ENCODE measurements at regions not wholly inside any gene's neighbourhood (a gene's known extent, or its start where the extent isn't known, plus 50 kb on each side); places are given as distances from the start of the nearest gene placed in this dataset.

DNA sequence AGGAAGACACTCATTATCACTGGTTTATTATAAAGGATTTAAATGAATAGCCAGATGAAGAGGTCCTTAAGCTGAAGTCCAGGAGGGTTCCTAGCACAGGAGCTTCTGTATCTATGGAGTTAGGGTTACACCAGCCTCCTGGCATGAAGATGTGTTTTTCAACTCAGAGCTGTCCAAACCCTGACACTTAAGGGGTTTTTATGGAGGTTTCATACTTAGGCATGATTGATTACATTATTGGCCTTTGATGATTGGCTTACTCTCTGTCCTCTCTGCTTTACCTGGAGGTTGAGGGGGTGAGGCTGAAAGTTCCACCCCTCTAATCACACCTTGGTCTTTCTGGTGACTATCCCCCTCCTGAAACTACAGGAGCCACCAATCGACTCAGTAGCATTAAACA lies 84.9 kb upstream of the ZNF169 start (continued):
- TF ChIP-seq, protein P1, sequence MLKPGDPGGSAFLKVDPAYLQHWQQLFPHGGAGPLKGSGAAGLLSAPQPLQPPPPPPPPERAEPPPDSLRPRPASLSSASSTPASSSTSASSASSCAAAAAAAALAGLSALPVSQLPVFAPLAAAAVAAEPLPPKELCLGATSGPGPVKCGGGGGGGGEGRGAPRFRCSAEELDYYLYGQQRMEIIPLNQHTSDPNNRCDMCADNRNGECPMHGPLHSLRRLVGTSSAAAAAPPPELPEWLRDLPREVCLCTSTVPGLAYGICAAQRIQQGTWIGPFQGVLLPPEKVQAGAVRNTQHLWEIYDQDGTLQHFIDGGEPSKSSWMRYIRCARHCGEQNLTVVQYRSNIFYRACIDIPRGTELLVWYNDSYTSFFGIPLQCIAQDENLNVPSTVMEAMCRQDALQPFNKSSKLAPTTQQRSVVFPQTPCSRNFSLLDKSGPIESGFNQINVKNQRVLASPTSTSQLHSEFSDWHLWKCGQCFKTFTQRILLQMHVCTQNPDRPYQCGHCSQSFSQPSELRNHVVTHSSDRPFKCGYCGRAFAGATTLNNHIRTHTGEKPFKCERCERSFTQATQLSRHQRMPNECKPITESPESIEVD (tag by site-specific recombination; IDR thresholded peaks at IDR 0.05) = no peak
- TF ChIP-seq ZNF433 (tag by site-specific recombination; IDR thresholded peaks at IDR 0.05; ENCODE audit: low read depth) = no peak
- TF ChIP-seq, protein P2, sequence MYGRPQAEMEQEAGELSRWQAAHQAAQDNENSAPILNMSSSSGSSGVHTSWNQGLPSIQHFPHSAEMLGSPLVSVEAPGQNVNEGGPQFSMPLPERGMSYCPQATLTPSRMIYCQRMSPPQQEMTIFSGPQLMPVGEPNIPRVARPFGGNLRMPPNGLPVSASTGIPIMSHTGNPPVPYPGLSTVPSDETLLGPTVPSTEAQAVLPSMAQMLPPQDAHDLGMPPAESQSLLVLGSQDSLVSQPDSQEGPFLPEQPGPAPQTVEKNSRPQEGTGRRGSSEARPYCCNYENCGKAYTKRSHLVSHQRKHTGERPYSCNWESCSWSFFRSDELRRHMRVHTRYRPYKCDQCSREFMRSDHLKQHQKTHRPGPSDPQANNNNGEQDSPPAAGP (tag by site-specific recombination; IDR thresholded peaks at IDR 0.05) = no peak
- no peak for TF ChIP-seq ZNF214 (tag by site-specific recombination; IDR thresholded peaks at IDR 0.05; ENCODE audit: borderline replicate concordance)

DNA sequence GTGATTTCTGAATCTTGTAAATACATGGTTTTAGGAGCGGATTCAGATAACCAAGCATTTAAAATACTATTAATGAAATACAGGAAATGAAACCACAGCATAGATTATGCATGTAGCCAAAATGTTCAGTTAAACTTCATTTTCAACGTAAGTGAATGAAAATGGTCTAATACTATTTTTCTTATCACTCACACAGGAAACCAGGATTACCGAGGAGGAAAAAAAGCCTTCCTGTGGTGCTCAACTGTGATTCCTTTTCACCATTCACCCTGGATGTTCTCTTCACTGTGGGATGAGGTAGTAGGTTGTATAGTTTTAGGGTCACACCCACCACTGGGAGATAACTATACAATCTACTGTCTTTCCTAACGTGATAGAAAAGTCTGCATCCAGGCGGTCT lies 83.4 kb upstream of the ZNF169 start:
- ChIA-PET POLR2A (no interaction called here), CTCF (no interaction called here)
- Histone ChIP-seq H3K4me3 (ENCODE audit: low read depth, low read length) (no peak overlapping the region), H3K4me1 (ENCODE audit: control insufficient read depth, insufficient read depth, low read length) (no peaks in the 10 kb centered on the region; the same call in 1 of the 2 replicates), H3K9me3 (ENCODE audit: control insufficient read depth, insufficient read depth, low read depth, low read length) (no peaks in the 10 kb centered on the region), H3K36me3 (ENCODE audit: control insufficient read depth in 2 of 2, insufficient read depth in 1 of 2, low read length in 2 of 2) (peaks cover 7 to 61% of the 10 kb centered on the region in 2 experiments; a peak in 2 of 3 replicates), H3K27ac (ENCODE audit: extremely low read depth, low read depth, low read length) (no peak overlapping the region)
- TF ChIP-seq GLI4 (tag by site-specific recombination; IDR thresholded peaks at IDR 0.05) = no peak
- TF ChIP-seq ZNF202 (tag by site-specific recombination; IDR thresholded peaks at IDR 0.05; ENCODE audit: borderline replicate concordance) = no peak
- TF ChIP-seq HOXC10 (CRISPR knock-in tag; IDR thresholded peaks at IDR 0.05) = no peak
- no peak for TF ChIP-seq ZEB2 (tag by site-specific recombination; IDR thresholded peaks at IDR 0.05)
- TF ChIP-seq SETDB1 (IDR thresholded peaks at IDR 0.05; ENCODE audit: insufficient read length, low read length) = no peak
- no peak for TF ChIP-seq HOXD13 (CRISPR knock-in tag; IDR thresholded peaks at IDR 0.05; ENCODE audit: borderline replicate concordance)
- no peak for TF ChIP-seq ZNF510 (tag by site-specific recombination; IDR thresholded peaks at IDR 0.05; ENCODE audit: insufficient replicate concordance)

DNA sequence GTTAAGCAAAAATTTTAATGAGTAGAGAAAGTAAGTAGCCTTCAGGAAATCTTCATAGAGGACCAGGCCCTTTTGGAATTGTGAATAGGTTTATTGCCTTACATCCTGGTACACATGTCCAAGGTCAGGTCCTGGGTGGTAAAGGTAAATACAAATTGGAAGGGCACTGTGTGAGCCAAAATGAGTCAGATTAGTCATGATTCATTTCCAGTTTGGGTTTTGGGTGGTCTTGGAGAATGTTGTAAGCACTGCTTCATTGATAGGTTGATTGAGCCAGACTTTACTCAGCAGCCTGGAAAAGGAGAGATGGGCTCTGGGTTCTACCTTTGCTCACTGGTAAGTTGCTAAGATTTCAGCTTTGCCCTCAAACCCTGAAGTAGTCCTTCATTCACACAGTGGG lies 82.5 kb upstream of the ZNF169 start:
- POLR2A ChIA-PET = no interaction called here
- Histone ChIP-seq H3K27ac (ENCODE audit: extremely low read depth, low read depth, low read length) (no peak overlapping the region), H3K4me1 (ENCODE audit: control insufficient read depth, insufficient read depth, low read length) (no peaks in the 10 kb centered on the region; the same call in 1 of the 2 replicates), H3K9me3 (ENCODE audit: control insufficient read depth, insufficient read depth, low read depth, low read length) (no peaks in the 10 kb centered on the region), H3K4me3 (ENCODE audit: low read depth, low read length) (no peak overlapping the region), H3K36me3 (ENCODE audit: control insufficient read depth in 2 of 2, insufficient read depth in 1 of 2, low read length in 2 of 2) (peaks cover 7 to 58% of the 10 kb centered on the region in 2 experiments; a peak in 2 of 3 replicates)
- CTCF ChIA-PET = interaction anchor here (0.6 to 1.8 kb wide), 2 partner anchors 17 to 111 kb away, joined by 4 to 7 read pairs; no protein-coding TSS in a partner anchor
- TF ChIP-seq ZNF610 (tag by site-specific recombination; IDR thresholded peaks at IDR 0.05; ENCODE audit: borderline replicate concordance) (no peak), OSR2 (tag by site-specific recombination; IDR thresholded peaks at IDR 0.05) (no peak), ZFHX2 (tag by site-specific recombination; conservative IDR thresholded peaks at IDR 0.05) (no peak), ZNF830 (tag by site-specific recombination; IDR thresholded peaks at IDR 0.05; ENCODE audit: low read depth) (no peak), SETDB1 (IDR thresholded peaks at IDR 0.05; ENCODE audit: insufficient read length, low read length) (no peak), KLF1 (tag by site-specific recombination; IDR thresholded peaks at IDR 0.05) (no peak), TCF7L2 (IDR thresholded peaks at IDR 0.05; ENCODE audit: borderline replicate concordance, low read depth, low read length) (no peak), ZNF292 (tag by site-specific recombination; IDR thresholded peaks at IDR 0.05; ENCODE audit: borderline replicate concordance, low read depth) (no peak), ZFP41 (tag by site-specific recombination; IDR thresholded peaks at IDR 0.05; ENCODE audit: borderline replicate concordance) (no peak), ZNF521 (tag by site-specific recombination; IDR thresholded peaks at IDR 0.05) (no peak)
- TF ChIP-seq, protein P3, sequence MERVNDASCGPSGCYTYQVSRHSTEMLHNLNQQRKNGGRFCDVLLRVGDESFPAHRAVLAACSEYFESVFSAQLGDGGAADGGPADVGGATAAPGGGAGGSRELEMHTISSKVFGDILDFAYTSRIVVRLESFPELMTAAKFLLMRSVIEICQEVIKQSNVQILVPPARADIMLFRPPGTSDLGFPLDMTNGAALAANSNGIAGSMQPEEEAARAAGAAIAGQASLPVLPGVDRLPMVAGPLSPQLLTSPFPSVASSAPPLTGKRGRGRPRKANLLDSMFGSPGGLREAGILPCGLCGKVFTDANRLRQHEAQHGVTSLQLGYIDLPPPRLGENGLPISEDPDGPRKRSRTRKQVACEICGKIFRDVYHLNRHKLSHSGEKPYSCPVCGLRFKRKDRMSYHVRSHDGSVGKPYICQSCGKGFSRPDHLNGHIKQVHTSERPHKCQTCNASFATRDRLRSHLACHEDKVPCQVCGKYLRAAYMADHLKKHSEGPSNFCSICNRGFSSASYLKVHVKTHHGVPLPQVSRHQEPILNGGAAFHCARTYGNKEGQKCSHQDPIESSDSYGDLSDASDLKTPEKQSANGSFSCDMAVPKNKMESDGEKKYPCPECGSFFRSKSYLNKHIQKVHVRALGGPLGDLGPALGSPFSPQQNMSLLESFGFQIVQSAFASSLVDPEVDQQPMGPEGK (tag by site-specific recombination; IDR thresholded peaks at IDR 0.05) = no peak
- TF ChIP-seq, protein P4, sequence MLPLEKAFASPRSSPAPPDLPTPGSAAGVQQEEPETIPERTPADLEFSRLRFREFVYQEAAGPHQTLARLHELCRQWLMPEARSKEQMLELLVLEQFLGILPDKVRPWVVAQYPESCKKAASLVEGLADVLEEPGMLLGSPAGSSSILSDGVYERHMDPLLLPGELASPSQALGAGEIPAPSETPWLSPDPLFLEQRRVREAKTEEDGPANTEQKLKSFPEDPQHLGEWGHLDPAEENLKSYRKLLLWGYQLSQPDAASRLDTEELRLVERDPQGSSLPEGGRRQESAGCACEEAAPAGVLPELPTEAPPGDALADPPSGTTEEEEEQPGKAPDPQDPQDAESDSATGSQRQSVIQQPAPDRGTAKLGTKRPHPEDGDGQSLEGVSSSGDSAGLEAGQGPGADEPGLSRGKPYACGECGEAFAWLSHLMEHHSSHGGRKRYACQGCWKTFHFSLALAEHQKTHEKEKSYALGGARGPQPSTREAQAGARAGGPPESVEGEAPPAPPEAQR (tag by site-specific recombination; IDR thresholded peaks at IDR 0.05) = no peak

Data from HEK293 (cell line).